IMR-90 (cell line): ENCODE measurements at regions not wholly inside any gene's neighbourhood (a gene's known extent, or its start where the extent isn't known, plus 50 kb on each side); places are given as distances from the start of the nearest gene placed in this dataset.

Experiments used
- ATAC-seq: fragments of 200-7000 bp; cut with Tn5 transposase; 2 replicates; pipeline ENCODE4 v1.9.1; 2020; ENCODE audit warnings: low read depth, mild to moderate bottlenecking, moderate library complexity
- BruUV-seq: library from RNA; stranded (reverse); fragments of 400-500 nt; replicated peaks from 2 replicates; lab custom pipeline; 2021; lab: Mats Ljungman, UMichigan
- CTCF ChIA-PET: fragments of 300-600 bp; formaldehyde crosslinking; extraction: SDS; loops from one replicate; lab custom pipeline; 2021; ENCODE audit warnings: antibody characterized with exemption; lab: Yijun Ruan, JAX
- POLR2A ChIA-PET: fragments of 300-600 bp; sonication (Branson Sonifier 250); formaldehyde crosslinking; loops from one replicate; lab custom pipeline; 2022; ENCODE audit warnings: antibody characterized with exemption; ENCODE audit not compliant: unreplicated experiment; lab: Charles Lee
- DNase-seq: peaks from one replicate; pipeline ENCODE4 v3.0.0; 2013
- H2AFZ ChIP-seq: replicated peaks from 2 replicates; pipeline ENCODE3; 2013; ENCODE audit warnings: low read length, mild to moderate bottlenecking; ENCODE audit not compliant: poor library complexity
- H2AK5ac ChIP-seq: 2 replicates; pipeline ENCODE4 v1.6.1; 2013; ENCODE audit warnings: low read depth, low read length, inconsistent platforms
- H2AK9ac ChIP-seq: replicated peaks from 2 replicates; pipeline ENCODE3; 2013; ENCODE audit warnings: mild to moderate bottlenecking, low read depth, low read length, moderate library complexity; ENCODE audit not compliant: poor library complexity
- H2BK120ac ChIP-seq: 2 replicates; pipeline ENCODE4 v1.6.1; 2013; ENCODE audit warnings: low read depth, low read length, inconsistent platforms
- H2BK15ac ChIP-seq: 3 replicates; pipeline ENCODE4 v1.6.1; 2013; ENCODE audit warnings: low read depth, low read length, inconsistent platforms
- H2BK20ac ChIP-seq: 2 replicates; pipeline ENCODE4 v1.6.1; 2013; ENCODE audit warnings: low read depth, mild to moderate bottlenecking, inconsistent platforms, low read length, moderate library complexity
- H2BK5ac ChIP-seq: 2 replicates; pipeline ENCODE4 v1.6.1; 2013; ENCODE audit warnings: mild to moderate bottlenecking, low read depth, low read length, inconsistent platforms; ENCODE audit not compliant: poor library complexity, severe bottlenecking
- H3K14ac ChIP-seq: replicated peaks from 2 replicates; pipeline ENCODE4 v1.6.1; 2013; ENCODE audit warnings: low read depth, low read length, inconsistent platforms
- H3K18ac ChIP-seq: 2 replicates; pipeline ENCODE4 v1.6.1; 2013; ENCODE audit warnings: low read depth, low read length, control low read depth
- H3K23ac ChIP-seq: 2 replicates; pipeline ENCODE4 v1.6.1; 2013; ENCODE audit warnings: low read depth, low read length, inconsistent platforms
- H3K27ac ChIP-seq: 2 replicates; pipeline ENCODE4 v1.5.1; 2013; ENCODE audit warnings: mild to moderate bottlenecking, control low read depth, low read length; ENCODE audit not compliant: insufficient read depth
- H3K27me3 ChIP-seq: 2 replicates; pipeline ENCODE4 v1.6.1; 2013; ENCODE audit warnings: low read length; ENCODE audit not compliant: control insufficient read depth, insufficient read depth
- H3K36me3 ChIP-seq: 2 replicates; pipeline ENCODE4 v1.6.1; 2013; ENCODE audit warnings: low read length, mixed read lengths; ENCODE audit not compliant: control insufficient read depth, insufficient read depth
- H3K4ac ChIP-seq: 2 replicates; pipeline ENCODE4 v1.6.1; 2013; ENCODE audit warnings: low read depth, low read length, inconsistent platforms
- H3K4me1 ChIP-seq: 2 replicates; pipeline ENCODE4 v1.6.1; 2013; ENCODE audit warnings: low read length, mixed read lengths; ENCODE audit not compliant: control insufficient read depth, insufficient read depth
- H3K4me2 ChIP-seq: 2 replicates; pipeline ENCODE4 v1.6.1; 2013; ENCODE audit warnings: low read depth, mild to moderate bottlenecking, control low read depth, low read length, moderate library complexity
- H3K4me3 ChIP-seq: 2 replicates; pipeline ENCODE4 v1.5.1; 2013; ENCODE audit warnings: low read depth, mild to moderate bottlenecking, control low read depth, low read length, moderate library complexity; ENCODE audit not compliant: insufficient read depth
- H3K56ac ChIP-seq: 2 replicates; pipeline ENCODE4 v1.6.1; 2013; ENCODE audit warnings: low read length, inconsistent platforms; ENCODE audit not compliant: insufficient read depth; ENCODE audit errors: extremely low read depth
- H3K79me1 ChIP-seq, 2 experiments: 2 replicates each; pipeline ENCODE4 v1.6.1; 2013; ENCODE audit warnings: low read length in 2 of 2, inconsistent platforms in 1 of 2, low read depth in 1 of 2
- H3K9ac ChIP-seq: 2 replicates; pipeline ENCODE4 v1.6.1; 2013; ENCODE audit warnings: low read depth, low read length, control low read depth
- H3K9me1 ChIP-seq: 2 replicates; pipeline ENCODE4 v1.6.1; 2013; ENCODE audit warnings: low read length, inconsistent platforms; ENCODE audit not compliant: insufficient read depth
- H3K9me3 ChIP-seq: 2 replicates; pipeline ENCODE4 v1.6.1; 2013; ENCODE audit warnings: low read length; ENCODE audit not compliant: control insufficient read depth, insufficient read depth
- H4K20me1 ChIP-seq: 2 replicates; pipeline ENCODE4 v1.6.1; 2013; ENCODE audit warnings: low read length, inconsistent platforms; ENCODE audit not compliant: insufficient read depth
- H4K5ac ChIP-seq: 2 replicates; pipeline ENCODE4 v1.6.1; 2013; ENCODE audit warnings: mild to moderate bottlenecking, low read depth, low read length, control low read depth
- H4K8ac ChIP-seq, 2 experiments: 2 replicates each; pipeline ENCODE4 v1.6.1; 2013; ENCODE audit warnings: low read depth in 2 of 2, low read length in 2 of 2, control low read depth in 1 of 2, inconsistent platforms in 1 of 2
- H4K91ac ChIP-seq: 2 replicates; pipeline ENCODE4 v1.6.1; 2013; ENCODE audit warnings: low read depth, low read length, inconsistent platforms; ENCODE audit not compliant: insufficient read depth
- BHLHE40 ChIP-seq: fragments of 150-350 bp; IDR thresholded peaks from 2 replicates; pipeline ENCODE4 v1.6.1; 2016; ENCODE audit warnings: mild to moderate bottlenecking, low read depth, low read length
- CEBPB ChIP-seq: IDR thresholded peaks from 2 replicates; pipeline ENCODE4 v1.6.1; 2012; ENCODE audit warnings: low read depth, low read length, improper control_type of control experiment
- CHD1 ChIP-seq: IDR thresholded peaks from 2 replicates; pipeline ENCODE4 v1.6.1; 2012; ENCODE audit warnings: low read depth, low read length, improper control_type of control experiment
- FOS ChIP-seq: fragments of 150-350 bp; IDR thresholded peaks from 2 replicates; pipeline ENCODE4 v1.6.1; 2016; ENCODE audit warnings: low read depth, low read length
- MAFK ChIP-seq: IDR thresholded peaks from 2 replicates; pipeline ENCODE4 v1.6.1; 2012; ENCODE audit warnings: low read depth, low read length, improper control_type of control experiment
- MAZ ChIP-seq: IDR thresholded peaks from 2 replicates; pipeline ENCODE4 v1.6.1; 2012; ENCODE audit warnings: low read depth, mild to moderate bottlenecking, low read length, improper control_type of control experiment, moderate library complexity, borderline replicate concordance
- MXI1 ChIP-seq: IDR thresholded peaks from 2 replicates; pipeline ENCODE4 v1.6.1; 2012; ENCODE audit warnings: low read depth, mild to moderate bottlenecking, low read length, moderate library complexity, borderline replicate concordance
- NFE2L2 ChIP-seq: fragments of 150-350 bp; IDR thresholded peaks from 2 replicates; pipeline ENCODE4 v1.6.1; 2016; ENCODE audit warnings: low read depth, mild to moderate bottlenecking, low read length
- POLR2A ChIP-seq: IDR thresholded peaks from 2 replicates; pipeline ENCODE4 v1.6.1; 2012; ENCODE audit warnings: mild to moderate bottlenecking, low read depth, low read length
- RAD21 ChIP-seq: IDR thresholded peaks from 2 replicates; pipeline ENCODE4 v1.6.1; 2012; ENCODE audit warnings: low read length, improper control_type of control experiment
- RCOR1 ChIP-seq: IDR thresholded peaks from 2 replicates; pipeline ENCODE4 v1.6.1; 2012; ENCODE audit warnings: mild to moderate bottlenecking, low read length, improper control_type of control experiment; ENCODE audit not compliant: insufficient replicate concordance
- RFX5 ChIP-seq: IDR thresholded peaks from 2 replicates; pipeline ENCODE4 v1.8.0; 2012; ENCODE audit warnings: low read depth, mild to moderate bottlenecking, low read length, moderate library complexity
- SMC3 ChIP-seq: fragments of 150-350 bp; IDR thresholded peaks from 2 replicates; pipeline ENCODE4 v1.6.1; 2016; ENCODE audit warnings: low read depth, mild to moderate bottlenecking, antibody characterized with exemption, low read length, moderate library complexity
- WGBS, 2 experiments: methylation state at CpG; one replicate each; pipeline versions ENCODE4 v1.1.5 to v1.1.7; 2013; ENCODE audit warnings: missing lambda C conversion rate in 2 of 2; ENCODE audit not compliant: insufficient read length in 1 of 2; ENCODE audit errors: extremely low coverage in 2 of 2; 5-methylcytosine and 5-hydroxymethylcytosine counted together
- dilution Hi-C: fragments of 300-500 bp; cut with HindIII; formaldehyde crosslinking; loops from one replicate; pipeline ENCODE4 v1.14.3; 2018; ENCODE audit warnings: low sequenced_read_pairs; ENCODE audit not compliant: unreplicated experiment
- in situ Hi-C: fragments of 300-500 bp; cut with MboI; formaldehyde crosslinking; loops from 3 replicates; pipeline ENCODE4 v1.14.3; 2019; ENCODE audit warnings: low sequenced_read_pairs, inconsistent platforms, mixed read lengths
- intact Hi-C: fragments of 100-400 bp; cut with micrococcal nuclease; formaldehyde crosslinking; loops from 2 replicates; pipeline ENCODE4 v1.10.0; 2022
- TF ChIP-seq, protein P1 (sequence below): fragments of 150-350 bp; IDR thresholded peaks from 2 replicates; pipeline ENCODE4 v1.6.1; 2017; ENCODE audit warnings: mild to moderate bottlenecking, antibody characterized with exemption, low read length, low read depth
- TF ChIP-seq, protein P2 (sequence below): conservative IDR thresholded peaks from 2 replicates; pipeline ENCODE4 v1.5.1; 2012; ENCODE audit warnings: mild to moderate bottlenecking, low read depth, low read length, improper control_type of control experiment
- TF ChIP-seq, protein P3 (sequence below): fragments of 150-350 bp; IDR thresholded peaks from 2 replicates; pipeline ENCODE4 v1.6.1; 2016; ENCODE audit warnings: low read depth, mild to moderate bottlenecking, low read length, moderate library complexity, borderline replicate concordance

DNA sequence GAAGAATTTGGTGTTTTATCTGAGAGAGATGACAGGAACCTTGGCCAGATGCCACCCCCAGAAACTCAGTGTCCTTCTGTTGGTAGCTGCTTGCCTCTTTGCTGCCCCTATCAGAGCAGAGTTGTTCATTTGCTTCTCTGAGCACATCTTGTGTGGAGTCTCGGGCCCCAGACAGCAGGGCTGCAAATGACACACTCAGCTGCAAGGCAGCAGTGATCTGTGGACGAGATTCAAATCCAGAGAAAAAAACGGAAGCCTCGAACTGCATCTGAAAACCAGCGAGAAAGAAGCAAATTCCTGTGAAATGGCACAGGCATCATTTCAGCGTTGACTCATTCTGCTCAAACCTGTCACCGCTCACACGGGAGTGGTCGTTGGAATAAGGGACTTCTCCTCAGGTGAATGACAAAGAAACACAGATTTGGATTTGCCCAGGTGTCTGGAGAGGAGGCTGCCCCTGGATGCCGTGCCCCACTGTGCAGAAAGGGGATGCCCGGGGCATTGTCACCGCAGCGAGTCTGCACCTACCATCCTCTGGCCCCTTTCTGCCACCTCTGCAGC is 144.7 kb downstream of the PFKFB3 start:
- 67% methylated on average over 6 of the region's 13 CpGs; no CpG with 5 or more reads in 1 of the 2 experiments for WGBS, 2 experiments
- H3K14ac ChIP-seq = 0 out of 2 replicates have a peak overlapping the region, but pooled peaks have one; percentile 2
- H2BK15ac ChIP-seq = no peak overlapping the region
- H2AK5ac ChIP-seq = no peak overlapping the region
- H3K27me3 ChIP-seq = no peaks in the 10 kb centered on the region
- H3K27ac ChIP-seq = no peak overlapping the region
- no peak overlapping the region for H3K4me2 ChIP-seq
- no peak overlapping the region for H2BK120ac ChIP-seq
- H2BK20ac ChIP-seq = no peak overlapping the region
- TF ChIP-seq, protein P1, sequence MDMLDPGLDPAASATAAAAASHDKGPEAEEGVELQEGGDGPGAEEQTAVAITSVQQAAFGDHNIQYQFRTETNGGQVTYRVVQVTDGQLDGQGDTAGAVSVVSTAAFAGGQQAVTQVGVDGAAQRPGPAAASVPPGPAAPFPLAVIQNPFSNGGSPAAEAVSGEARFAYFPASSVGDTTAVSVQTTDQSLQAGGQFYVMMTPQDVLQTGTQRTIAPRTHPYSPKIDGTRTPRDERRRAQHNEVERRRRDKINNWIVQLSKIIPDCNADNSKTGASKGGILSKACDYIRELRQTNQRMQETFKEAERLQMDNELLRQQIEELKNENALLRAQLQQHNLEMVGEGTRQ = no peak
- TF ChIP-seq POLR2A = no peak
- TF ChIP-seq RFX5 = no peak
- TF ChIP-seq RAD21 = no peak
- TF ChIP-seq MXI1 = no peak
- TF ChIP-seq CEBPB = no peak
- no peak for TF ChIP-seq MAFK
- TF ChIP-seq NFE2L2 = no peak
- TF ChIP-seq, protein P2, sequence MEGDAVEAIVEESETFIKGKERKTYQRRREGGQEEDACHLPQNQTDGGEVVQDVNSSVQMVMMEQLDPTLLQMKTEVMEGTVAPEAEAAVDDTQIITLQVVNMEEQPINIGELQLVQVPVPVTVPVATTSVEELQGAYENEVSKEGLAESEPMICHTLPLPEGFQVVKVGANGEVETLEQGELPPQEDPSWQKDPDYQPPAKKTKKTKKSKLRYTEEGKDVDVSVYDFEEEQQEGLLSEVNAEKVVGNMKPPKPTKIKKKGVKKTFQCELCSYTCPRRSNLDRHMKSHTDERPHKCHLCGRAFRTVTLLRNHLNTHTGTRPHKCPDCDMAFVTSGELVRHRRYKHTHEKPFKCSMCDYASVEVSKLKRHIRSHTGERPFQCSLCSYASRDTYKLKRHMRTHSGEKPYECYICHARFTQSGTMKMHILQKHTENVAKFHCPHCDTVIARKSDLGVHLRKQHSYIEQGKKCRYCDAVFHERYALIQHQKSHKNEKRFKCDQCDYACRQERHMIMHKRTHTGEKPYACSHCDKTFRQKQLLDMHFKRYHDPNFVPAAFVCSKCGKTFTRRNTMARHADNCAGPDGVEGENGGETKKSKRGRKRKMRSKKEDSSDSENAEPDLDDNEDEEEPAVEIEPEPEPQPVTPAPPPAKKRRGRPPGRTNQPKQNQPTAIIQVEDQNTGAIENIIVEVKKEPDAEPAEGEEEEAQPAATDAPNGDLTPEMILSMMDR = no peak
- TF ChIP-seq, protein P3, sequence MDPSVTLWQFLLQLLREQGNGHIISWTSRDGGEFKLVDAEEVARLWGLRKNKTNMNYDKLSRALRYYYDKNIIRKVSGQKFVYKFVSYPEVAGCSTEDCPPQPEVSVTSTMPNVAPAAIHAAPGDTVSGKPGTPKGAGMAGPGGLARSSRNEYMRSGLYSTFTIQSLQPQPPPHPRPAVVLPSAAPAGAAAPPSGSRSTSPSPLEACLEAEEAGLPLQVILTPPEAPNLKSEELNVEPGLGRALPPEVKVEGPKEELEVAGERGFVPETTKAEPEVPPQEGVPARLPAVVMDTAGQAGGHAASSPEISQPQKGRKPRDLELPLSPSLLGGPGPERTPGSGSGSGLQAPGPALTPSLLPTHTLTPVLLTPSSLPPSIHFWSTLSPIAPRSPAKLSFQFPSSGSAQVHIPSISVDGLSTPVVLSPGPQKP = no peak
- TF ChIP-seq CHD1 = no peak
- no peak for TF ChIP-seq SMC3
- TF ChIP-seq BHLHE40 = no peak
- no peak for TF ChIP-seq MAZ
- no peak for TF ChIP-seq RCOR1
- no peak for TF ChIP-seq FOS
- dilution Hi-C loops (no loop called here), intact Hi-C loops (no loop called here), in situ Hi-C loops (no loop called here)
- H3K36me3 ChIP-seq = no peaks in the 10 kb centered on the region
- H3K9me1 ChIP-seq = no peaks in the 10 kb centered on the region
- H3K23ac ChIP-seq = no peak overlapping the region
- BruUV-seq = no TSS peak
- H4K91ac ChIP-seq = no peak overlapping the region
- H3K4me3 ChIP-seq = no peak overlapping the region
- H3K9me3 ChIP-seq = peaks cover 4% of the 10 kb centered on the region
- H3K56ac ChIP-seq = no peak overlapping the region
- H4K20me1 ChIP-seq = no peaks in the 10 kb centered on the region
- H3K9ac ChIP-seq = no peak overlapping the region
- H4K5ac ChIP-seq = no peak overlapping the region
- no peak overlapping the region for H2AK9ac ChIP-seq
- H3K4ac ChIP-seq = peak overlapping the region; percentile 22
- H2BK5ac ChIP-seq = no peak overlapping the region
- ATAC-seq = peak; percentile 53
- no peak overlapping the region for H4K8ac ChIP-seq
- peak overlapping the region; percentile 26 for H2AFZ ChIP-seq
- ChIA-PET POLR2A (no interaction called here), CTCF (no interaction called here)
- no peaks in the 10 kb centered on the region for H3K79me1 ChIP-seq
- no peak overlapping the region for H3K18ac ChIP-seq
- DNase-seq = peak; percentile 7
- H3K4me1 ChIP-seq = peaks cover 5% of the 10 kb centered on the region; the same call in 1 of the 2 replicates
